ENCODE measurements at regions not wholly inside any gene's neighbourhood (a gene's known extent, or its start where the extent isn't known, plus 50 kb on each side); places are given as distances from the start of the nearest gene placed in this dataset.

GRCh38 chr17:22510504-22510903, 818.2 kb downstream of the KCNJ18 start:
- TF ChIP-seq TAF1 (IDR thresholded peaks at IDR 0.05; ENCODE audit: low read depth) (no peak), CTCF (IDR thresholded peaks at IDR 0.05; ENCODE audit: poor library complexity, severe bottlenecking) (no peak)
